Esophagus muscularis mucosa (tissue), 4 donors: ENCODE measurements at regions not wholly inside any gene's neighbourhood (a gene's known extent, or its start where the extent isn't known, plus 50 kb on each side); places are given as distances from the start of the nearest gene placed in this dataset.
A peak's percentile ranks its signal among the peaks of the same experiment; 100 is the strongest.

Experiments used
- DNase-seq: peaks from one replicate; pipeline ENCODE4 v3.0.0-alpha.2; 2017; ENCODE audit errors: extremely low spot score
- H3K27ac ChIP-seq, 4 donors: fragments of 200-600 bp; sonication (generic); replicated peaks in 1 of 4; 1 replicate in 3 of 4; 2 replicates in 1 of 4; pipeline ENCODE4 v1.5.1; 2016 to 2019; ENCODE audit warnings: mild to moderate bottlenecking in 1 of 4
- H3K27me3 ChIP-seq, 4 donors: fragments of 200-600 bp; sonication (generic); one replicate each; pipeline versions ENCODE4 v1.5.1 to v1.6.0; 2016 to 2019
- H3K36me3 ChIP-seq, 4 donors: fragments of 200-600 bp; sonication (generic); one replicate each; pipeline ENCODE4 v1.5.1; 2016 to 2019
- H3K4me1 ChIP-seq, 4 donors: fragments of 200-600 bp; sonication (generic); one replicate each; pipeline ENCODE4 v1.5.1; 2016 to 2019
- H3K4me3 ChIP-seq, 4 donors: fragments of 200-600 bp; sonication (generic); 1 replicate in 2 of 4; 2 replicates in 2 of 4; pipeline ENCODE4 v1.5.1; 2016 to 2019; ENCODE audit warnings: mild to moderate bottlenecking in 4 of 4, moderate library complexity in 1 of 4
- H3K9me3 ChIP-seq, 4 donors: fragments of 200-600 bp; sonication (generic); 1 replicate in 3 of 4; 2 replicates in 1 of 4; pipeline ENCODE4 v1.5.1; 2016 to 2019
- EP300 ChIP-seq: sonication (generic); formaldehyde crosslinking; IDR thresholded peaks from one replicate; pipeline ENCODE4 v1.6.1; 2017; ENCODE audit warnings: antibody characterized with exemption
- POLR2A ChIP-seq: fragments of 450-650 bp; IDR thresholded peaks from one replicate; pipeline ENCODE4 v1.6.1; 2017; ENCODE audit warnings: antibody characterized with exemption, moderate library complexity, mild to moderate bottlenecking, low read depth
- POLR2AphosphoS5 ChIP-seq, 2 donors: sonication (generic); formaldehyde crosslinking; IDR thresholded peaks; one replicate each; pipeline ENCODE4 v1.6.1; 2017; ENCODE audit warnings: antibody characterized with exemption in 2 of 2
- WGBS: methylation state at CpG from one replicate; pipeline ENCODE4 v1.1.5; 2018; 5-methylcytosine and 5-hydroxymethylcytosine counted together
- intact Hi-C: fragments of 100-400 bp; cut with DNase I; formaldehyde crosslinking; loops from one replicate; pipeline ENCODE4 v1.15.1; 2023
- TF ChIP-seq, protein P1 (sequence below), 3 experiments: fragments of 200-600 bp in 2 of 3; fragments of 450-650 bp in 1 of 3; sonication (generic) in 2 of 3; IDR thresholded peaks; one replicate each; pipeline ENCODE4 v1.5.1; 2017 to 2019; ENCODE audit warnings: antibody characterized with exemption in 3 of 3, mild to moderate bottlenecking in 2 of 3, moderate library complexity in 1 of 3

DNA sequence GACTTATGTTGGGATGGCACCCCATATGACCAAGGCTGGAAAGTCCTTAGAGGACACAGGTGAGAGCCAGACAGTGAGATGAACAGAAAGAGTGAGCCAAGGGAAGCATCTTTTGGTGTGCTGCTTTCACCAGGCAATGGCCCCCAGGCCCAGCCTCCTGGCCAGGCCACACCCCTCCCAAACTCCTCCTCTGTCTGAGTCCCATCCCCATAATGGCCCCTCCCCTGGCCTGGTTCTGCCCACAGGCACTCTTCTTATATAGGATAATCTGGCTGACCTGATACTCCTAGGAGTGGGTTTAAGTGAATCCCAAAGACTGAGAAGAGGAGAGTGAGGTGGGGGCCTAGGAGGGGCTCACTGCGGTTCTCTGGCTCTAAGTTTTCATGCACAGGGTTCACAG lies 252.5 kb downstream of the RPS24 start:
- intact Hi-C loops = no loop called here
- H3K9me3 ChIP-seq = no peaks in the 10 kb centered on the region
- WGBS = 33% methylated on average over 1 of the region's 1 CpG

DNA sequence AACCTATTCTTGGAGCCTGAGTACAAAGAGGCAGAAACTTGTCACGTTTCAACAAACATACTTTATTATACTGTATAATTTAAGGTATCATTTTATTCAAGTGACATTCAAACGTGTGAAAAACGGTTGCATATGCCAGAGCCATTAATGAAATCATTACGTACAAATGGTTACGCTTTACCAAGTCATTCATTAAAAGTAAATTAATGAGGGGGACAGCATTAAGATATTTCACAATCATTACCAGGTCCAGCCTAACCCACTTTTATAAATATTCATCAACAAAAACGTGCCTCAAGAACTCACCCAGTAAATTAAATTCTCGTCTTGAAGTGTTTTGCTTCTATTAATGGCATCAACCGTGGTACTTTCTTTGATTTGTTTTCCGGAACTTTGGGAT lies 253.0 kb downstream of the RPS24 start:
- 62% methylated on average over 9 of the region's 9 CpGs for WGBS
- TF ChIP-seq, protein P1, sequence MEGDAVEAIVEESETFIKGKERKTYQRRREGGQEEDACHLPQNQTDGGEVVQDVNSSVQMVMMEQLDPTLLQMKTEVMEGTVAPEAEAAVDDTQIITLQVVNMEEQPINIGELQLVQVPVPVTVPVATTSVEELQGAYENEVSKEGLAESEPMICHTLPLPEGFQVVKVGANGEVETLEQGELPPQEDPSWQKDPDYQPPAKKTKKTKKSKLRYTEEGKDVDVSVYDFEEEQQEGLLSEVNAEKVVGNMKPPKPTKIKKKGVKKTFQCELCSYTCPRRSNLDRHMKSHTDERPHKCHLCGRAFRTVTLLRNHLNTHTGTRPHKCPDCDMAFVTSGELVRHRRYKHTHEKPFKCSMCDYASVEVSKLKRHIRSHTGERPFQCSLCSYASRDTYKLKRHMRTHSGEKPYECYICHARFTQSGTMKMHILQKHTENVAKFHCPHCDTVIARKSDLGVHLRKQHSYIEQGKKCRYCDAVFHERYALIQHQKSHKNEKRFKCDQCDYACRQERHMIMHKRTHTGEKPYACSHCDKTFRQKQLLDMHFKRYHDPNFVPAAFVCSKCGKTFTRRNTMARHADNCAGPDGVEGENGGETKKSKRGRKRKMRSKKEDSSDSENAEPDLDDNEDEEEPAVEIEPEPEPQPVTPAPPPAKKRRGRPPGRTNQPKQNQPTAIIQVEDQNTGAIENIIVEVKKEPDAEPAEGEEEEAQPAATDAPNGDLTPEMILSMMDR (IDR thresholded peaks at IDR 0.05) = no peak
- TF ChIP-seq POLR2A (no peak), EP300 (no peak), POLR2AphosphoS5 (IDR thresholded peaks at IDR 0.05) (no peak)
- intact Hi-C loops = no loop called here
- Histone ChIP-seq H3K27ac (peak overlapping the region in 1 of 4 donors; percentile 34), H3K27me3 (no peaks in the 10 kb centered on the region), H3K4me1 (peaks cover 0 to 15% (median 13%) of the 10 kb centered on the region in 4 donors), H3K9me3 (no peaks in the 10 kb centered on the region), H3K4me3 (no peak overlapping the region), H3K36me3 (no peaks in the 10 kb centered on the region)
- DNase-seq = no peak

More for the DNA sequence above, 252.5 kb downstream of the RPS24 start:
- Histone ChIP-seq H3K4me1 (peaks cover 0 to 15% (median 13%) of the 10 kb centered on the region in 4 donors), H3K36me3 (no peaks in the 10 kb centered on the region), H3K4me3 (no peak overlapping the region), H3K27me3 (no peaks in the 10 kb centered on the region), H3K27ac (peak overlapping the region in 1 of 4 donors; percentile 34)
- no peak for DNase-seq
- TF ChIP-seq POLR2A (no peak), POLR2AphosphoS5 (IDR thresholded peaks at IDR 0.05) (no peak), EP300 (no peak)
- TF ChIP-seq, protein P1 (IDR thresholded peaks at IDR 0.05) = no peak

DNA sequence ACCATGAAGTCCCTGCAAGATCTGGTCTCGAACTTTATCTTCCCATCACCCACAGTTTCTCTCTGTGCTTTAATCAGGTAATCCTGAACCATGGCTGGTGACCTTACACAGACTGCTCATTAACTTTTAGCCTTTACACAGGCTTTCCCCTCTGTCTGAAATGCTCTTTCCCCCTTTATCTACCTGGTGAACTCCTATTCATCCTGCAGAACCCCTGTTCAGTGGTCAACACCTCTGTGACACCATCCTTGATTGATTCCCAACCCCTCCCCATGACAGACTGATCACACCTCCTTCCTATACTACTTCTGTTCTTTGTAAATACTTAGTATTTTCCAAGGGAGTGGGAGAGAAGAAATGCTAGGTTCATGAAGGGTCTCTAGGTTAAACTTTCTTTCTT lies 254.0 kb downstream of the RPS24 start:
- intact Hi-C loops = no loop called here
- TF ChIP-seq POLR2AphosphoS5 (IDR thresholded peaks at IDR 0.05) = no peak
- TF ChIP-seq, protein P1 (IDR thresholded peaks at IDR 0.05) = no peak
- no peak for TF ChIP-seq POLR2A
- Histone ChIP-seq H3K27ac (no peak overlapping the region), H3K4me3 (no peak overlapping the region), H3K4me1 (peaks cover 0 to 15% (median 13%) of the 10 kb centered on the region in 4 donors), H3K9me3 (no peaks in the 10 kb centered on the region), H3K27me3 (no peaks in the 10 kb centered on the region), H3K36me3 (no peaks in the 10 kb centered on the region)
- DNase-seq = no peak
- WGBS = 88% methylated on average over 1 of the region's 1 CpG

- Histone ChIP-seq H3K4me3 (no peak overlapping the region), H3K4me1 (peaks cover 0 to 26% (median 22%) of the 10 kb centered on the region in 4 donors), H3K9me3 (no peaks in the 10 kb centered on the region), H3K27me3 (no peaks in the 10 kb centered on the region), H3K36me3 (no peaks in the 10 kb centered on the region), H3K27ac (no peak overlapping the region)
- DNase-seq = no peak
- no peak for TF ChIP-seq POLR2A
- TF ChIP-seq POLR2AphosphoS5 (IDR thresholded peaks at IDR 0.05) = no peak
- TF ChIP-seq EP300 = no peak
- TF ChIP-seq, protein P1 (IDR thresholded peaks at IDR 0.05) = no peak
- intact Hi-C loops = no loop called here
- WGBS = 96% methylated on average over 2 of the region's 3 CpGs
Observed at GRCh38 chr10:78288663-78289062, 255.0 kb downstream of the RPS24 start.

- no peaks in the 10 kb centered on the region for H3K36me3 ChIP-seq
- H3K27ac ChIP-seq = no peak overlapping the region
- H3K4me1 ChIP-seq = peaks cover 0 to 41% (median 38%) of the 10 kb centered on the region in 4 donors
- 83% methylated on average over 10 of the region's 11 CpGs for WGBS
- H3K27me3 ChIP-seq = no peaks in the 10 kb centered on the region
- TF ChIP-seq POLR2A (no peak), EP300 (no peak), POLR2AphosphoS5 (IDR thresholded peaks at IDR 0.05) (no peak)
- TF ChIP-seq, protein P1 (IDR thresholded peaks at IDR 0.05) = no peak
- intact Hi-C loops = no loop called here
- H3K4me3 ChIP-seq = no peak overlapping the region
- DNase-seq = no peak
- H3K9me3 ChIP-seq = no peaks in the 10 kb centered on the region
Observed at GRCh38 chr10:78290131-78290750, 256.6 kb downstream of the RPS24 start.
